IPS-15b (cell line): ENCODE measurements at regions not wholly inside any gene's neighbourhood (a gene's known extent, or its start where the extent isn't known, plus 50 kb on each side); places are given as distances from the start of the nearest gene placed in this dataset.

Experiments
- H3K27me3 ChIP-seq: one replicate; pipeline ENCODE4 v1.6.1; 2013; ENCODE audit warnings: low read length; ENCODE audit not compliant: control insufficient read depth, insufficient read depth
- H3K36me3 ChIP-seq: one replicate; pipeline ENCODE4 v1.6.1; 2013; ENCODE audit warnings: low read length; ENCODE audit not compliant: control insufficient read depth, insufficient read depth
- H3K4me1 ChIP-seq: one replicate; pipeline ENCODE4 v1.6.1; 2013; ENCODE audit warnings: mild to moderate bottlenecking, low read length; ENCODE audit not compliant: control insufficient read depth, insufficient read depth
- H3K4me3 ChIP-seq: one replicate; pipeline ENCODE4 v1.5.1; 2013; ENCODE audit warnings: low read depth, low read length
- H3K9ac ChIP-seq: one replicate; pipeline ENCODE4 v1.6.1; 2013; ENCODE audit warnings: low read depth, mild to moderate bottlenecking, low read length
- H3K9me3 ChIP-seq: one replicate; pipeline ENCODE4 v1.6.1; 2013; ENCODE audit warnings: mild to moderate bottlenecking, low read length; ENCODE audit not compliant: control insufficient read depth, insufficient read depth

GRCh38 chr14:87153391-87153790 is 839.6 kb downstream of the GALC start:
- H3K9ac ChIP-seq: no peak overlapping the region
- no peaks in the 10 kb centered on the region for H3K36me3 ChIP-seq
- H3K9me3 ChIP-seq: no peaks in the 10 kb centered on the region
- H3K27me3 ChIP-seq: peaks cover 44% of the 10 kb centered on the region
- peaks cover 28% of the 10 kb centered on the region for H3K4me1 ChIP-seq
- H3K4me3 ChIP-seq: no peak overlapping the region

GRCh38 chr14:87152693-87153092 is 840.3 kb downstream of the GALC start:
- H3K4me1 ChIP-seq: peaks cover 28% of the 10 kb centered on the region
- H3K27me3 ChIP-seq: peaks cover 51% of the 10 kb centered on the region

GRCh38 chr14:87149583-87150354 is 843.2 kb downstream of the GALC start:
- Histone ChIP-seq H3K9me3 (no peaks in the 10 kb centered on the region), H3K4me1 (peaks cover 20% of the 10 kb centered on the region), H3K36me3 (no peaks in the 10 kb centered on the region), H3K9ac (no peak overlapping the region), H3K27me3 (peaks cover 59% of the 10 kb centered on the region), H3K4me3 (no peak overlapping the region)

More at GRCh38 chr14:87152693-87153092, 840.3 kb downstream of the GALC start:
- no peaks in the 10 kb centered on the region for H3K9me3 ChIP-seq
- no peak overlapping the region for H3K4me3 ChIP-seq
- H3K36me3 ChIP-seq: no peaks in the 10 kb centered on the region
- no peak overlapping the region for H3K9ac ChIP-seq

GRCh38 chr14:87148655-87149054 is 844.3 kb downstream of the GALC start:
- Histone ChIP-seq H3K9me3 (no peaks in the 10 kb centered on the region), H3K4me1 (peaks cover 15% of the 10 kb centered on the region), H3K27me3 (peaks cover 55% of the 10 kb centered on the region), H3K36me3 (no peaks in the 10 kb centered on the region), H3K4me3 (no peak overlapping the region), H3K9ac (no peak overlapping the region)

- peaks cover 8% of the 10 kb centered on the region for H3K27me3 ChIP-seq
- H3K9ac ChIP-seq: no peak overlapping the region
- H3K4me1 ChIP-seq: no peaks in the 10 kb centered on the region
- no peaks in the 10 kb centered on the region for H3K36me3 ChIP-seq
- no peaks in the 10 kb centered on the region for H3K9me3 ChIP-seq
- H3K4me3 ChIP-seq: no peak overlapping the region
Observed at GRCh38 chr14:87142551-87143211, 850.3 kb downstream of the GALC start.

- no peak overlapping the region for H3K9ac ChIP-seq
- no peaks in the 10 kb centered on the region for H3K4me1 ChIP-seq
- peaks cover 4% of the 10 kb centered on the region for H3K27me3 ChIP-seq
- H3K9me3 ChIP-seq: no peaks in the 10 kb centered on the region
- no peak overlapping the region for H3K4me3 ChIP-seq
- H3K36me3 ChIP-seq: no peaks in the 10 kb centered on the region
Observed at GRCh38 chr14:87141801-87142200, 851.2 kb downstream of the GALC start.

- H3K9me3 ChIP-seq: no peaks in the 10 kb centered on the region
- H3K9ac ChIP-seq: no peak overlapping the region
- H3K4me1 ChIP-seq: no peaks in the 10 kb centered on the region
- no peak overlapping the region for H3K4me3 ChIP-seq
- no peaks in the 10 kb centered on the region for H3K36me3 ChIP-seq
- H3K27me3 ChIP-seq: no peaks in the 10 kb centered on the region
Observed at GRCh38 chr14:87139299-87139698, 853.7 kb downstream of the GALC start.

- no peak overlapping the region for H3K4me3 ChIP-seq
- no peaks in the 10 kb centered on the region for H3K9me3 ChIP-seq
- H3K9ac ChIP-seq: no peak overlapping the region
- no peaks in the 10 kb centered on the region for H3K36me3 ChIP-seq
- no peaks in the 10 kb centered on the region for H3K27me3 ChIP-seq
- peaks cover 4% of the 10 kb centered on the region for H3K4me1 ChIP-seq
Observed at GRCh38 chr14:87133073-87133801, 859.7 kb downstream of the GALC start.

GRCh38 chr14:87131879-87132278 is 861.1 kb downstream of the GALC start:
- no peak overlapping the region for H3K4me3 ChIP-seq
- no peak overlapping the region for H3K9ac ChIP-seq
- H3K27me3 ChIP-seq: no peaks in the 10 kb centered on the region
- peaks cover 4% of the 10 kb centered on the region for H3K4me1 ChIP-seq
- no peaks in the 10 kb centered on the region for H3K36me3 ChIP-seq
- H3K9me3 ChIP-seq: no peaks in the 10 kb centered on the region

- Histone ChIP-seq H3K9ac (no peak overlapping the region), H3K4me3 (no peak overlapping the region), H3K9me3 (no peaks in the 10 kb centered on the region), H3K36me3 (no peaks in the 10 kb centered on the region), H3K4me1 (peaks cover 4% of the 10 kb centered on the region), H3K27me3 (no peaks in the 10 kb centered on the region)
Observed at GRCh38 chr14:87122166-87122565, 870.8 kb downstream of the GALC start.

GRCh38 chr14:87121716-87122115 is 871.3 kb downstream of the GALC start:
- Histone ChIP-seq H3K36me3 (no peaks in the 10 kb centered on the region), H3K9me3 (no peaks in the 10 kb centered on the region), H3K4me1 (peaks cover 4% of the 10 kb centered on the region), H3K9ac (no peak overlapping the region), H3K4me3 (no peak overlapping the region), H3K27me3 (no peaks in the 10 kb centered on the region)
